ENCODE measurements at regions not wholly inside any gene's neighbourhood (a gene's known extent, or its start where the extent isn't known, plus 50 kb on each side); places are given as distances from the start of the nearest gene placed in this dataset.

DNA sequence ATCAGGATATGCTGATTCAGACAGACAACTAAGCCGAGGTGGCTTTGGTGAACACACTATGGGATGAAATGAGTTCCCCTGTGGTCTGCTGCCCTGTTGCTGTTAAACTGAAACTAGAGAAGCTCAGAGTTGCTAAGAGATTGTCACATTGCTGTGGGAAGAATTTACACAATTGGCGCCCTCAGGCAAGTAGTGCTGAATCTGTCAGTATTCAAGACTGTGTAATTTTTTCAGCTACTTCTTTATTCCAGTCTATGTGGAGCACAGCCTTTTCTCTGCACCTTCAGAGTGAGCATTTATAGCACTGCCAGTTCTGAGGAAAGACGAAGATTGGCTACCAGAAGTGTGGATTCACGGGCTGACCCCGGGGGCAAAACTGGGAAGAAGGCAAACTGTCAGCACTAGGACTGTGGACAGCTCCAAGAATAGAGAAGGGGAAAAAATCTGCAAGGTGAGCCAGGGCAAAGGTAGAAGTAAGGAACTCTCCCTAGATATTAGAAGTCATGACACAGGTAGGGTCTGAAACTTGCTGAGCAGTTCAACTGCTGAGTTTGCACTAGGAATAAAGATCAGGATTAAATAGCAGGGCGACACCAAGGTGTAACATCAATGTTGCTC lies 218.8 kb upstream of the TMPO start:
- DNase-seq = no peak

DNA sequence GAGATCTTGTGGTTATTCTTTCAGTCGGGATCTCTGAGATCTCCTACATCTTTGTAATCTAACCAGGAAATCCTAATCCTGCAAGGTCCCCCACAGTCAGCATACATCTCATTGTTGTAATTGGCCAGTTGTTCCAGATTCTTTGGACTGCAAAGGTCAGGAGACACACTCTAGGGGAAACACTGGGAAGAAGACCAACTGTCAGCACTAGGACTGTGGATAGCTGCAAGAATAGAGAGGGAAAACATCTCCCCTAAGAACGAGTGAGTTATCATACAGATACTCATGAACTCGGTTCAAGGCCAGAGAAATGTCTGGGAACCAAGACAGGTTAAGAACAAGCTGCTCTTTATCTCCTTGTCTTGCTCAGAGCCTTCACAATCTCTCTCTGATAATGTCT lies 217.9 kb upstream of the TMPO start:
- no peak for DNase-seq

DNA sequence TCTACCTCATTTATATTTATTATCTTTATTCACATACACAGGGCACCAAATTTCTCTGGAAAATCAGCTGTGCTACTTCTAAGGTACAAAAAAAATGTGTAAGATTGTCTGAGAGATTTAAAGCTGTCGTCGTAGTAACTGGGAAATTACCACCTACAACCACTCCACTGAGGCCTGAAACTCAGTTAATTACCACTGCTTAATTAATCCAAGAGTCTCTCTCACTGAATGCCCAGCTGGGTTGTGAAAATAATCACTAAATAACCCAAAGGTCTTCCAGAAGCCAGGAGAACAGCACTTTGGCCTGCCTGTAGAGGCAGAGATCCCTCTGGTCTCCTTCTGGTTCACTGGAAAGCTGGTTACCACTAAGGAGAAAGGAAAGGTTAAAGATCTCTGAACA lies 207.2 kb upstream of the TMPO start:
- no peak for DNase-seq

DNA sequence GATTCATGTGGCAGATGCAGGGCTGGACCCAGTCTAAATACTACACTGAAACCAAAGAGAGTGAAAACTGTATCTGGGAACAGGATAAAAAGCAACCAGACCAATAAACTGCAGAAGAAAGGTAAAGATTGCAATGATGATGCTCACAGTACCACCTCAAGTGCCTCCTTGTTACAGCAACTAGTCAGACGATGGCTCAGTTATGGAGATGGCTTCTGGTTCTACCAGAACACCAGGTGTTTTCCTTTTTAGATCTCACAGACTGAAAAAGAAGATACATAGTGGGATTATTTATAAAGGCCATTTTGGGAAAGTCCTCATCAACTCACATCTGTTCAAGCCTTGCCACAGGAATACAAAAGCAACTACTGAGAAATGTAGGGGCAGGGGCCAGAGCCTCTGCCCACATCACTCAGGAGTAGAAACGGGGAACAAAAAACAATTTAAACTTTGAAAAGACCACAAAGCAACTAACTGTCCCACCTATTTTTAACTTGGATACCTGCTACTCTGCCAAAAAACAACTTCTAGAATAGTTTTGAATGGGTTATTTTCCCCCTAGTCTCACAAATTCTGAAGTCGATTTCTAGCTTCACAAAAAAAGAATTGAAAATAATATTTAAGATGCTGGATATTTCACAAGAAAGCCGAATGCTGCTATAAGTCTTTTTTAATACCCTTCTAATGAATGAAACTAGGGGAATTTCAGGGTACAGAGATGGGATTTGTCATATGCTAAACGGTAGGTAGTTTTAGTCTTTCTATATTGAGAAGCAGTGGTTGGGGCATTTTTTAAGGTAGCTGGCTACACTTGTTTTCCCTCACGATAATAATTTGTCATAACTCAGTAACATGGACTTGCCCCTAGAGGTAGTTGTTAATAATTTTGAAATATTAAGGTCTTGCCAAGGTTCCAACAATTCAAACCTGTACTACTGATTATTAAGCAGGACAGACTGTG lies 197.2 kb upstream of the TMPO start:
- DNase-seq = no peak

DNA sequence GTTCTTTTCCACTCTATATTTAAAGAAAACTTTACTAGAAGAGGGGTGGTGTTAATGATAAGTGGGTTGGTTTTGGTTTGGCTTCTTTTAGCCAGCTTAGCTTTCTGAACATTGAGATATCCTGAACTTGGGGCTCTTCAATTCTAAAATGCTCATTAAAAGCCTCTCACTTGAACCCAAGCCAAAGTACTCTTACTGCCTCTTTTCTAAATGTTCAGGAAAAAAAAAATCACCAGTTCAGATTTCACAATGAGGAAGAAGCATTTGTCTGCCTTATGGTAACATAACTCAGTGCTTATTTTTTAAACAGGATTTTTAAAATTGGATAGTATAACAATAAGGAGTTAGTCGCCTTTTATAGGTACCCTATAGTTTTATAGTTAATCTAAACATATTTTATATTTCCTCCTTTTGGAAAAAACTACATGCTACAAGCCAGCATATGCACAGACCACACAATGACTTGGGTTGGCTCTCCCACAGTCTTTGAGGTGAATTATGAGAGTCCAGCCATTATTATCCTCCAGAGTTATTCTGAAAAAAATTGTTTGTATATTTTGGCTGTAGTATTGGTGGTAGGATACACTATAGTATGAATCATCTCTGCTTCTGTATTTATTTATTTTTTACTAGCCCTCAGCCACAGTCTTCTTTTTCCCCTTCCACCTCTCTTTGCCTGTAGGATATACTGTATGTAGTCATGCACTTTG lies 195.5 kb upstream of the TMPO start:
- no peak for DNase-seq

DNA sequence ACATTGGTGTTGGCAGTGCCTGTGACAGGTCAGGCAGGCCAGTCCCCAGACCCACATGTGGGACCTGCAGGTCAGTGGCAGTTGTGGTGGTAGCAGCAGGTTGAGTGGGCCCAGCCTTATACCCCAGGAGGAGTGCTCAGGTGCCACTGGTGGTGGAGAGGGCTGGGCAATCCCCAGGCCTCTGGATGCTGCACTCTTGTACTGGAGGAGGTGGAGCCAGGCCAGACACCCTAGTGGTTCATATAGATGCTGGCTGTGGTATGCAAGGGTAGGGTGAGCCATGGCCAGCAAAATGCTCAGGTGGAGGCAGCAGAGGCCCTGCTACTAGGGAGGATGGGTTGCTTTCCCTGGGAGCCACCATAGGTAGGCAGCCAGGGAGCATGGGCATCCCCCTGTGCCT lies 190.4 kb upstream of the TMPO start:
- no peak for DNase-seq

DNA sequence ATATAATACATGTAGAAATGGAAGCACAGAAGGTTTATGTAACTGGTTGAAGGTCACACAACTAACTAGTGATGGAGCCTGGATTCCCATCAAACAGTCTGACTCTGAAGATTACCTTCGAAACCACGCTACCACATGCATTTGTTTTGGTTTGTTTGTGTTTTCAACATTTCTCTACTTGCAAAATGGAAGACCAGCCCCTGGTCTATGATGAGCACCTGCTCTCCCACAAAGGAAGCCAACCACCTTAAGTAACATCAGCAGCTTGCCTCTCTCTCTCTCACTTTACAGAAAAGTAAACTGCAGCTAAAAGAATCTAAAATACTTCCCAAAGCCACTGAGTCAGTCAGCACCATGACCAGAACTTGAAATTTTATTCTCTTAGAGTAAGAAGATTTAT lies 186.9 kb upstream of the TMPO start:
- DNase-seq = no peak

DNA sequence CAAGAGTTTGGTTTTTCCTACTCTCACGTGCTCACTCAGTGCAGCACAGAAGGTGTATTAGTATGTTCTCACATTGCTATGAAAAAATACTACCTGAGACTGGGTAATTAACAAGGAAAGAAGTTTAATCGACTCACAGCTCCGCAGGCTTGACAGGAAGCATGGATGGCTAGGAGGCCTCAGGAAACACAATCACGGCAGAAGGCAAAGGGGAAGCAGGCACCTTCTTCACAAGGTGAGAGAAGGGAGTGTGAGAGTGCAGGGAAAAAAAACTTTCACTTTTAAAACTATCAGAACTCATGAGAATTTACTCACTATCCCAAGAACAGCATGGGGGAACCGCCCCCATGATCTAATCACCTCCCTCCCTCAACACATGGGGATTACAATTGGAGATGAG lies 185.8 kb upstream of the TMPO start:
- DNase-seq = no peak

DNA sequence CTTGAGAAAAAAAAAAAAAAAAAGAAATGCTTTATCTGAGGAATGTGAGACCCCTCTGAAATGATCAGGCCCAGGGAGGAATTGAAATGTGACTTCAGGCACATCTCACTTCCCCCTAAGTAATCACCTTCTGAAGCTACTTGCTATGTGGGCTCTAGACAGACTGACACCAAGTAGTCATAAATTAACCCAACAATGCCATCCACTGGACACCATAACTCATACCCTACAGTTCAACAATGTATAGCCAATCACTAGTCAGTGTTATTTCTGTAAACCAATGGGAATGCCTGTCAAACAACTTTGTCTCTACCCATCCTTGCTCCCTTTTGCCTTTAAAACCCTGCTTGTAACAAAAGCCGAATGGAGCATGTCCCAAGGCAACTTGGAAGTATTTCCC lies 182.7 kb upstream of the TMPO start:
- no peak for DNase-seq

DNA sequence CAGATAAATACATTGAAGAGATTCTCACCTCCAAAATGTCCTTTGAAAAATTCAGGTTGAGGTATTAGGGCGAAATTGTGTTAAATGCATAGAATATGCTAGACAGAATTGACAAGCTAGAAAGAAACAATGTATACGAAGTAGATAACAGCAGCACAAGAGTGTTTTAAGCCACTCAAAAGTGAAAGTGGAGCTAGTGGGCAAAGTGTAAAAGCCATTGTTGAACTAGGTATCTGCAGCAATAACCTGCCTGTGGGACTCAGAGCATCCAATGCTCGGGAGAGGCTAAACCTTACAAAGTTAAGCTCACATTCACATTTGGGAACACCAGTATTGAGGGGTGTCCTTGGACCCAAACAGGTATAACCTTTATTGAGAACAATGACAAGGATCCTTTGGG lies 180.6 kb upstream of the TMPO start:
- DNase-seq = no peak

DNA sequence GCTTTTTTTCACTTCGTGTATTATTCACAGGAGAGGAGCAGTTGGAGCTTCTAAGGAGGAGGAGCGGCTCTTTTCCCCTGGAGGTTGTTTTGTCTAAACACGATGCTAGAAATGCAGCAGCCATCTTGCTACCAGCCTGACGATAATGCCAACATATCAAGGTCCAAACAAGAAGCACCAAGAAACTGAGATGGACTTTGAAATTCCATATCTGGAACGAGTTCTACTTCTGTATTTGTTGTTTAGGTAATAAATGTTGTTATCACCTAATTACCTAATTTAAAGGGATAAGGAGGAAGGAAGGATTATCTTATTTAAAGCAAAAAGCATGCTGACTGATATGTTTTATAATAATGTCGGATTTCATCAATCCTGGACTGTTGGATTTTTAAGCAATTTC lies 174.4 kb upstream of the TMPO start:
- DNase-seq = no peak

DNA sequence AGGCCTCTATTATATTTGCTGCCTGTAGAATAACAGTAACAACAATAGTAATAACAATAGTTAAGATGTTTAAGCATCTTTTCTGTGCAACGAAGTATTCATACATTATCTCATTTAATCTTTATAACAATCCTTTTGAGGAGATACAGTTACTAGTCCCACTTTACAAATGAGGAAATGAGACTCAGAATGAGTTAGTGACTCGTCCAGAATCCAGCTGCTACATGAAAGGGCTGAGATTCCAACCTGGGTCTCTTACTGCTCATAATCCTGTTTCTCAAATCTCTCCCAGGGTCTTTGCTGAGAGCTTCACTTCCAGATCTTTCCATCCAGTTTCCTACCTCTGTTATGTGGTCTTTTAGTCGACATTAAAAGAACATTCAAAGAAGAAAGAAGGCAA lies 173.7 kb upstream of the TMPO start:
- no peak for DNase-seq

DNA sequence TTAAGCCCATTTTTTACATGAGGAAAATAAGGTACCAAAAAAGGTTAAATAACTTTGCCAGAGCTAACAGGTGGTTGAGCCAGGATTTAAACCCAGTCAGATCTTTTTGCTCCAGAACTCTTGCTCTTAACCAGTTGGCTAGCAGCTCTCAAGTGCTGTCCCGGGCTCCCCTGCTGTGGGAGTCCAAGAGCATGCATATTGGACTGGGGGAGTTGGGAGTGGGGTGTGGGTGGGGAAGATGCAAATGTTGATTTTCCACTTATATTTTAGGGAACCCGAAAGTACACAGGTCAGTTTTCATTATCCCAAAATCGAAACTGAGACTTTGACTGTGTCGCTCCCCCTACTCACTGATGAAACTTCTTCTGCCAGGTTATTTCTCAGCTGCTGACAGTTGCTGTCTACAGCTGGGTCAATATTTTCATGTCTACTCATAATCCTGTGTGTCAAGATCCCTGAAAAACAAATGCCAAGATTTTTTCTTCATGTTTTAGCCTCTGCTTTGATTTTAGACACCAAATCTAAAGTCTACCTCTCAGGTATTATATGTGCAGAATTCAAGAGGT lies 172.3 kb upstream of the TMPO start:
- no peak for DNase-seq

DNA sequence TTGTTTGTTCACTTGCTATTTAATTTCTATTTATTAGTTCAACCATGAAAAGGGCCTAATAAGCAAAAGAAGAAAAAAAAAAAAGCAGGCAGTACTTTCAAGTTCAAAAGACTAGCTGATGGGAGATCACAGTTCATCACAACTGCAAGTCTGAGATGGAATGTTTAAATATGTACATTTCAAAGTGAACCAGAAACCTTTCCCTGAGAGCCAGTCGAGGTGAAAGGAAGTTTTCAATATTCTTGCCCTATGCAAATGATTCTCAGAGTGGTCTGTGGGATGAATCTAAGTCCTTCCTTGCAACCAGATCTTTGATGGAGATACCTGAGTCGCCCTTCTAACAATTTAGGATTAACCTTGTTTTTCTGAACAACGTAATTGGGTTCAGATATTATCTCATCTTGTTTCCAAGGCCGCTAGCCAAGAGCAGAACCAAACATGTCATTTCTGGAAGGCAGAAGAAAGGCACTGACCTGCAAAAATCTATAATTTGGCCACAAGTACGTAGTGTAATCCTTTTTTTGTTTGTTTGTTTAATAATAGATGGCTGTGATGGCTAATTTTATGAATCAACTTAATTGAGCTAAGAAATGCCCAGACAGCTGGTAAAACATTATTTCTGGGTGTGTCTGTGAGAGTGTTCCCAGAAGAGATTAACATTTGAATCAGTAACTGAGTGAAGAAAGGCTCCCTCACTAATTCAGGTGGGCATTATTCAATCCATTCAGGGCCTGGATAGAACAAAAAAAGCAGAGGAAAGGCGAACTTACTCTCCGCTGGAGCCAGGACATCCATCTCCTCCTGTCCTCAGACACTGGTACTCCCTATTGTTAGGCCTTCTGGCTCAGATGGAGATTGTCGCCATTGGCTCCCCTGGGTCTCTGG lies 171.1 kb upstream of the TMPO start:
- no peak for DNase-seq

DNA sequence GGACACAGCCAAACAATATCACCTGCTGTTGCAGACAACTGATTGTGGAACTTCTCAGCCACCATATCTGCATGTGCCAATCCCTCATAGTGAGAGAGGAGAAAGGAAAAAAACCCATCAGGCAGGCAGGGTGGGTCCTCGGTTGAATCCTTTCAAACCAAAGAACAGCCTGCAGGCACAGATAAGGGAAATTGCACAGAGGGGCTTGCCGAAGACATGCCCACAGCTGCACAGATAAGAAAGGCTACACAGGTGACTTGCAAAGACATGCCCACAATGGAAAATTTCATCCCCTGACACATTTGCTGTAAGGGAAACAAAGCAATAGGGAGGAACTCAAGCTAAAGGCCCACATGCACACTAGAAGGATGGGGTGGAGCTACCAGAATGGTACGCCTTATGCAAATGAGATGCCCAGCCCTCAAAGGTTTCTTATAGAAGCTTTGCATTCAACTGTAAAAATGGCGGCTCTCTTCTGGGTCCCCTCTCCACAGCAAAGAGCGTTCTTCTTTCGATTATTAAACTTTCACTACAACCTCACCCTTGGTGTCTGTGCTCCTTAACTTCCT lies 170.0 kb upstream of the TMPO start:
- no peak for DNase-seq

DNA sequence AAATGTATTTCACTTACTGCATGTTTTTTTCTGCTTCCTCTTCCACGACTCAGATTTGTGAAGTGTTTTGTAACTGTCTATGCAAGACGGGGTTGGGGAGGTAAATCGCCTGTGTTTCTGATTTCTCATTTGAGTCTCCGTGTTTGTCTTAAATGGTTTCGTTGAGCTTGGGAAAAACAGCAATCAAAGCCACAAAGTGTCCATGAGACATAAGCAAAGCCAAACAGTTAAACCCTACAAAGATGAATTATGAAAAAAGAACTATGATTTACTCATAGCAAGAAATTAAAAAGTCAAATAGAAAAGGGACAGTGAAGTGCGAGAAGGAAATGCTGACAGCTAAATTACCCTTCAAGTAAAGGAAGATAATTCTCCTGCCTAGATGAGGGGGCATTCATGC lies 164.3 kb upstream of the TMPO start:
- no peak for DNase-seq

DNA sequence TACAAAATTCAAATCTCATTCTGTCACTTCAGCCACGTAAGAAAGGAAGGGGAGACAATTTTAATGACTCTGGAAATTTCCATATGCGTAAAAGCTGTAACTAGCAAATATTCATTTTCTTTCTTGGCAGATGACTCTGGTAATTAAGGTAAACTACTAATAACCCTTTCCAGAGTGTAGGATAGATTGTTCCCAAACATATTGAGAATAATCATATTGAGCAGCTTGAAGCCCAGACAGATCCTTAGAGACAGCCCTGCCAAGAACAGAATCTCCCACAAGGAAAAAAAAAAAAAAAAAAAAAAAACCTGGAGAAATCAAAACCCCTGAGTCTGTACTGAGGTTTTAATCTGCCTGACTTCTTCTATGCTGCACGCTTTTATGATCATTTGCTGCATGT lies 163.6 kb upstream of the TMPO start:
- DNase-seq = no peak

DNA sequence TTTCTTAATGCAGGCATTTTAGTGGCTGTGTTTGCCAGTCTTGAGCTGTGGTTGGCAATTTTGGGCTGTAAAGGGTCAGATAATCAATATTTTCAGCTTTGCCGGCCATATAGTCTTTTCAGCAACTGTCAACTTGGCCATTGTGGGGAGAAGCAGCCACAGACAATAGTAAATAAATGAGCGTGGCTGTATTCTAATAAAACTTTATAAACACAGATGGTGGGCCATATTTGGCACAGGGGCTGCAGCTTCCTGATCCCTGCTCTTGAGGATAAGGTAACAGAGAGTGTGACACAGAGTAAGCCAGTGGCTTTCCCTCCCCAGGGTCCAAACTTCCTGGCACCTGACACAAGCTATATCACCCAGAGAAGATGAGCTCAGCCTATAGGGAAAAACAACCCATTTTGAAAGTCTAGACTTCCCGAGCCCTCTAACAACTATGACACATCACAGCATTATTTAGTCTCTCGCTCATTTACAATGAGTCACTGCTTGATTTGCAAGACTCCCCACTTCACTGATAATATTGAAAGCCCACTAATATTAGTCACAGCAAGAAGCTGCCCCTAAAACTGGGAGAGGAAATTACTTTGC lies 163.1 kb upstream of the TMPO start:
- no peak for DNase-seq

DNA sequence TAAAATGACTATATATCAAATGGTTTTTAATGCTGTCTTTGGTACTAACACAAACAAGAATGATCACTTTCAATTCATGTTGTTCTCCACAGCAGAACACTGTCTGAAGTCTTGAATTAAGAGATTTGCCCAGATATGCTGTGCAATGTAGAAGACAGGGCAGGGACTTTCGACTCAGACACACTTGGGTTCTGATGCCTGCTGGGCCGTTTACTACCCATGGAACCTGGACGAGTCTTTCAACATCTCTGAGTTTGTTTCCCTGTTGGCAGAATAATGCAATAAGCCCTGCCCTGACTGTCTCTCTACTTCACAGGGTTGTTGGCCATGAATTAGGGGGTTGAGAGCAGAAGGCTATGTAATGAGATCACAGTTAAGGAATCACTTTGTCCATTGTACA lies 162.6 kb upstream of the TMPO start:
- DNase-seq = no peak

DNA sequence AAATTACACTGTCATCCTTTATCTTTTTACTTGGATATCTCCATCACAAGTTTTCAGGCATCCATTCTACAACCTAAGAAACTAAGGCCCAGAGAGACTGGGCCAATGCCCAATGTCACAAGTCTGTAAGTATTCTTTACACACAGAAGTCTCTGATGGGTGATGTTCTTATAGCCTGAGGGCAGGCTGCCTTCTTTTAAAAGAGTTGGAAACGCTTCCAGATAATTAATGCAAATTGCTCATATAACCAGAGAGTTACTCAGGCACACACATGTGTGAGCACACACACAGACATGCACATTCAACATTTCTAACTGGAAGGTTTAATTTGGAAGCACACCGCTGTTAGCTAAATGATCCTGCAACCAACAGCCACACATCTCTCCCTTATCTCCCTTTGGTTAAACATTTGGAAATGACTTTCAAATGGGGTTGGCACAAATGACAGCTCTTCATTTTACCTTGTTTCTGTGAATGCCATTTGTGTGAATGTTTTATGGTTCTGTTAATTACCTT lies 160.8 kb upstream of the TMPO start:
- DNase-seq = no peak

DNA sequence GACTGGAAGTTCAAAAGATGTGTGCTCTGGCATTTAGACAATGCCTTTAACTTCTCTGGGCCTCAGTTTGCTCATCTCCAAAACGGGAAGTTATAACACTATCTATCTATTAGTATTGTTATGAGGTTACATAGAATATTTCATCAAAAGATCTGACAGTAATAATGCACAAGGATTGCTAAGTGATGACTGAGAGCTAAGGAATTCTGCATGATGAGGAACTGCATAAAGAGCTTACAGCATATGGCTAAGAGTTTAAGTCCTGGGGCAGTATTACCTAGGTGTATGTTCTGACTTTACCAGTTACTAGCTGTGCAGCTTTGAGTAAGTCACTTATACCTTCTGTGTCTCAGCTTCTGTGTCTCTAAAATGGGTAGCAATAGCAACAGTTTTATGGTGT lies 160.1 kb upstream of the TMPO start:
- no peak for DNase-seq

DNA sequence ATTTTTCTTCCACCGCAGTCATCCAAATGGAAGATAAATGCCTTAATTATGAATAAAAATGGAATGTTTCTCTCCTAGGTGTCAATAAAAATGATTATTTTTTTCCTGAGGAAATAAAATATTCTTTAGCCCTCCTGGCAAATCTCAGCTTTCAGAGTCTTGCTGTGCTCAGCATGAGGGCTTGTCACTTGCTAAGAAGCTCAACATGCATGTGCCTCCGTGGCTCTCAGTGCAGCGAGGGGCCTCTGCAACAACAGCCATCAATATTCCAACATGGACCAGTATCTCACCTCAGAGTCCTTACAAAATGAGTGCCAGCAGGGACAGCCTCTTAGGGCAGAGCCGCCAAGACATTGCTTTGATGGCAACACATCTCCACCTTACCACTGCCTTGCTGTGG lies 159.5 kb upstream of the TMPO start:
- DNase-seq = no peak
